Vagina (tissue), 2 donors: ENCODE measurements at regions not wholly inside any gene's neighbourhood (a gene's known extent, or its start where the extent isn't known, plus 50 kb on each side); places are given as distances from the start of the nearest gene placed in this dataset.

Experiments used
- CTCF ChIP-seq, 3 experiments: fragments of 450-650 bp in 2 of 3; fragments of 200-600 bp in 1 of 3; sonication (generic) in 1 of 3; IDR thresholded peaks; one replicate each; pipeline ENCODE4 v1.5.1; 2017 to 2019; ENCODE audit warnings: antibody characterized with exemption in 3 of 3, mild to moderate bottlenecking in 2 of 3, moderate library complexity in 2 of 3
- POLR2AphosphoS5 ChIP-seq, 2 donors: sonication (generic); formaldehyde crosslinking; IDR thresholded peaks; one replicate each; pipeline ENCODE4 v1.9.0; 2017; ENCODE audit warnings: antibody characterized with exemption in 2 of 2, mild to moderate bottlenecking in 2 of 2, low read depth in 1 of 2; ENCODE audit not compliant: insufficient read depth in 1 of 2

- no peak for TF ChIP-seq POLR2AphosphoS5 (IDR thresholded peaks at IDR 0.05; ENCODE audit: insufficient read depth in 1 of 2, low read depth in 1 of 2)
- no peak for TF ChIP-seq CTCF (IDR thresholded peaks at IDR 0.05)
Measured at GRCh38 chr12:126960709-126961108, 1306.3 kb upstream of the TMEM132C start.
